Aorta (tissue), 5 donors: ENCODE measurements at regions not wholly inside any gene's neighbourhood (a gene's known extent, or its start where the extent isn't known, plus 50 kb on each side); places are given as distances from the start of the nearest gene placed in this dataset.

Experiments
- ATAC-seq: fragments of 200-7000 bp; cut with Tn5 transposase; one replicate; pipeline ENCODE4 v1.9.1; 2022; ENCODE audit warnings: moderate library complexity; ENCODE audit not compliant: low FRiP score
- DNase-seq, 2 donors: peaks; one replicate each; pipeline ENCODE4 v3.0.0-alpha.2; 2020
- H3K27ac ChIP-seq, 2 donors: one replicate each; pipeline ENCODE4 v1.5.1; 2013; ENCODE audit warnings: low read length in 2 of 2, mild to moderate bottlenecking in 2 of 2, moderate library complexity in 2 of 2, control low read depth in 1 of 2, inconsistent platforms in 1 of 2, low read depth in 1 of 2
- H3K27me3 ChIP-seq, 2 donors: one replicate each; pipeline ENCODE4 v1.6.1; 2013; ENCODE audit warnings: control low read depth in 1 of 2, low read length in 1 of 2, mild to moderate bottlenecking in 1 of 2, moderate library complexity in 1 of 2; ENCODE audit not compliant: insufficient read depth in 2 of 2, control insufficient read depth in 1 of 2
- H3K36me3 ChIP-seq, 2 donors: one replicate each; pipeline ENCODE4 v1.6.1; 2013; ENCODE audit warnings: control low read depth in 1 of 2, low read length in 1 of 2, mild to moderate bottlenecking in 1 of 2; ENCODE audit not compliant: insufficient read depth in 2 of 2, control insufficient read depth in 1 of 2
- H3K4me1 ChIP-seq, 2 donors: one replicate each; pipeline ENCODE4 v1.6.1; 2013; ENCODE audit warnings: low read length in 2 of 2, control low read depth in 1 of 2, mild to moderate bottlenecking in 1 of 2, moderate library complexity in 1 of 2; ENCODE audit not compliant: insufficient read depth in 2 of 2, control insufficient read depth in 1 of 2
- H3K4me3 ChIP-seq, 2 donors: one replicate each; pipeline ENCODE4 v1.5.1; 2013; ENCODE audit warnings: low read length in 2 of 2, control low read depth in 1 of 2, mild to moderate bottlenecking in 1 of 2
- H3K9me3 ChIP-seq: one replicate; pipeline ENCODE4 v1.6.1; 2013; ENCODE audit warnings: mild to moderate bottlenecking, low read length; ENCODE audit not compliant: control insufficient read depth
- WGBS, 2 donors: extraction: QIAGEN DNeasy Blood & Tissue Kit; methylation state at CpG; one replicate each; pipeline ENCODE4 v1.1.7; 2013; 5-methylcytosine and 5-hydroxymethylcytosine counted together
- intact Hi-C, 2 donors: fragments of 100-400 bp; cut with DNase I; formaldehyde crosslinking; loops; one replicate each; pipeline versions ENCODE4 v1.14.2 to v1.15.0; 2022
- donor health status: healthy with polysubstance abuse.
- donor health status: Bipolar disorder and iron deficiency.
- donor health status: DM: no; HTN: no; CAD: no.
- donor health status: DM: no; HTN: no; CAD: no.
- donor health status: DM: yes; HTN: yes; CAD: no.

DNA sequence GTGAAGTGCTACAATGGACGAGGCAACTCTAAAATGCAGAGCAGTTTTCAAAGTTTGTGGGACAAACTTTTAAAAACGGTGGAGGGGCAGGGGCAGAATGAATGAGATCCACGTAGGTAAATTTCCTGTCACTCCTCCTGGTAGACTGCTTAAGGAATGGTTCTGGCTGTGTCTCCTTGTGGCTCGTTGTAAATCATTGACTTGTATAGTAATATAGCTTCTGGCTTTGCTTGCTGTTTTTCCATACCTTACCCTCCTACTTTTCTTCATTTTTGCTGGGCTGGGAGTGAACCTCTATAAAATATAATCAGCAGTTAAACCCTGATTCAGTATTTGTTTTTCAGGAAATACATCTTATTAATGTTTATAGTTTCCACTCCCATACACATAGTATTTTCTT lies 235.7 kb downstream of the TUSC1 start:
- ATAC-seq, result no peak
- WGBS, 2 donors, result 5 to 8% methylated on average over 4 of the region's 4 CpGs

DNA sequence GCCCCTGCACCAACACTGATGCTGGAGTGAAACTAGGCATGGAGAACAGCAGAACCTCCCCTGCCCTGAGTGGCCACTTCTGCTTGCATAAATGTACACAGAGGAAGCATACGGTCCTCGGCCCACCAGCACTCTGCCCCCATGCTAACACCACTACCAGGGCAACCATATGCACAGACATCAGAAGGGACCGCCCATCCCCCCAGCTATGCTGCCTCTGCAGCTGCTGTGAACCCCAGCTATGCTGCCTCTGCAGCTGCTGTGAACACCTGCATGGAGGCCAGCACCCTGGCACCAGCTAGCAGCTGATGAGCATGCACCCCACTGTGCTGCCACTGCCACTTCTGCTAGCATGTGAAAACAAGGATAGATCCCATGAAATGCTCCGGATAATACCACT lies 250.3 kb downstream of the TUSC1 start:
- peak; percentile 54 for ATAC-seq

More for the DNA sequence above, 235.7 kb downstream of the TUSC1 start:
- no peak for DNase-seq
- no peaks in the 10 kb centered on the region for H3K27me3 ChIP-seq
- intact Hi-C loops, result no loop called here
- no peaks in the 10 kb centered on the region for H3K36me3 ChIP-seq
- H3K27ac ChIP-seq, result no peak overlapping the region
- no peaks in the 10 kb centered on the region for H3K4me1 ChIP-seq
- no peaks in the 10 kb centered on the region for H3K9me3 ChIP-seq
- no peak overlapping the region for H3K4me3 ChIP-seq

DNA sequence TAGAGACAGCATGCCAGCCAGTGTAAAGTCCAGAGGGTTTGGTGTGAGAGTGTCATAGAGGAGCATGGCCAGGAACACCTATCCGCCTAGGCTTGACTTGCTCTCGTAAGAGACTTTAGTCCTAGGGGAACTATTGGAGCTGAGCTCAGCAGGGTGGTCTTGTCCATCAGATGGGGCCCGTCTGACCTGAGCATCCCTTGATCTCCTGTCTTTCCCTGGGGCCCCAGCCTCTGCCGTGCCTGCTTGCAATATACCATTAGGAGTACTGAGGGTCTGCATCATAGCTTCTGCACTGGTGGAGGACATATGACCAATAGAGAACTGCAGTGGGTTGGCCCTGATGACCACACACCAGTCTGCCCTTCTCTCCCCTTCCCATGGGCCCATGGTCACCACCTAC lies 251.0 kb downstream of the TUSC1 start:
- intact Hi-C loops, result no loop called here
- H3K36me3 ChIP-seq, result no peaks in the 10 kb centered on the region
- DNase-seq (no peak), ATAC-seq (no peak)
- no peaks in the 10 kb centered on the region for H3K9me3 ChIP-seq
- H3K4me1 ChIP-seq, result no peaks in the 10 kb centered on the region
- no peaks in the 10 kb centered on the region for H3K27me3 ChIP-seq
- 63 to 83% methylated on average over 4 of the region's 4 CpGs for WGBS, 2 donors
- H3K27ac ChIP-seq, result no peak overlapping the region
- no peak overlapping the region for H3K4me3 ChIP-seq

More for the DNA sequence above, 250.3 kb downstream of the TUSC1 start:
- 74 to 81% methylated on average over 4 of the region's 4 CpGs for WGBS, 2 donors
- Histone ChIP-seq H3K27me3 (no peaks in the 10 kb centered on the region), H3K36me3 (no peaks in the 10 kb centered on the region), H3K4me3 (no peak overlapping the region), H3K4me1 (no peaks in the 10 kb centered on the region), H3K27ac (no peak overlapping the region), H3K9me3 (no peaks in the 10 kb centered on the region)
- peak in 1 of 2 donors; percentile 30 for DNase-seq
- intact Hi-C loops, result no loop called here

DNA sequence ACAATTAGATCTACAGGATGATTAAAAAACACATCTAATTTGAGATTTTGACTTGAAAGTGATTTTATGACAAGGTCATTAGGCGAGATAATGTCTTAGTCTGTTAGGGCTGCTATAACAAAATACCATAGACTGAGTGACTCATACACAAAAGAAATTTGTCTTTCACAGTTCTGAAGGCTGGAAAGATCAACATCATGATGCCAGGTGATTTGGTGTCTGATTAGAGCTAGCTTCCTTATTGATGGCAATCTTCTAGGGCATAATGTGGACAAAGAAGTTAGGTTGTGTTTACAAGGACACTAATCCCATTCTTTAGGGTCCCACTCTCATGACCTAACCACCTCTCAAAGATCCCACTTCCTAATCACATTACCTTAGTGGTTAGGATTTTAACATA lies 256.7 kb downstream of the TUSC1 start:
- DNase-seq (no peak), ATAC-seq (no peak)
- H3K27me3 ChIP-seq, result no peaks in the 10 kb centered on the region
- no peak overlapping the region for H3K27ac ChIP-seq
- WGBS, 2 donors, result 83 to 86% methylated on average over 1 of the region's 1 CpG
- H3K4me1 ChIP-seq, result no peaks in the 10 kb centered on the region
- no peaks in the 10 kb centered on the region for H3K36me3 ChIP-seq
- no peaks in the 10 kb centered on the region for H3K9me3 ChIP-seq
- intact Hi-C loops, result no loop called here
- H3K4me3 ChIP-seq, result no peak overlapping the region

DNA sequence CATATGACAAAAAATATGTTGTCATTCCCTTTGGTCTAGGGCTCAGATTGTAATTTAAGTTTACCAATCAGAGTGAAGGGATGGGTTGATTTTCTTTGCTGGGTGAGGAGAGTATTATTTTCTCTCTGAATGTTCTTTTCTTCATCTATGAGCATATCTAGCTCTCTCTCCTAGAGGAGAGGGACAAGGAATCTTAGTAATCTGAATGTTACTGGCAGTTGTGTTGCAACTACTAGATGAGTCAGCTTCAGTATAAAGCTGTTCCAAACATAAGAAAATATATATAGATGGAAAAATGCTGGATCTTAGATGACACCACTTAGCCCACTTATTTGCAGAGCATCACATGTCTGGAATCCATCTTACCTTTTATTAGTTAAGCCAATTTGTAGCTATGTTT lies 259.3 kb downstream of the TUSC1 start:
- intact Hi-C loops, result no loop called here
- ATAC-seq (no peak), DNase-seq (no peak)
- Histone ChIP-seq H3K27me3 (no peaks in the 10 kb centered on the region), H3K36me3 (no peaks in the 10 kb centered on the region), H3K4me3 (no peak overlapping the region), H3K9me3 (no peaks in the 10 kb centered on the region), H3K4me1 (no peaks in the 10 kb centered on the region), H3K27ac (no peak overlapping the region)

DNA sequence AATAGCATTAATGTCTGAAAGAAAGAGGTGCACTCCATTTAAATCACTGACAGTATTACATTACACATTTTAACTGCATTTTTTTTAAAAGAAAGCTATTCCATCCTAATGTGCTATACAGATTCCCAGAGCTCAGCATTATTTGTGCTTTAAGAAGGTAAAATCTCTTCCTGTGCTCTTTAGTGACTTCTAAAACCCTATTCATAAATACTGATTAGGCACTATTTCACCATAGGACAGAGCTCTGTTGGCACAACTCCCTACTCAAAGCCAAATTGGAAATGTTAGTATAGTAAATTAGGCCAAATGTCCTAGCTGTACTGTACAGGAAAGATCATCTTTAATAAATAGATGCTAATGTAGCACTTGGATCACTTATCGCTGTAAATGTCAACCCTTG lies 262.5 kb downstream of the TUSC1 start:
- Histone ChIP-seq H3K9me3 (no peaks in the 10 kb centered on the region), H3K36me3 (no peaks in the 10 kb centered on the region), H3K4me1 (no peaks in the 10 kb centered on the region), H3K27me3 (no peaks in the 10 kb centered on the region), H3K4me3 (no peak overlapping the region), H3K27ac (no peak overlapping the region)
- ATAC-seq (no peak), DNase-seq (no peak)
- intact Hi-C loops, result no loop called here
- WGBS, 2 donors, result 19 to 25% methylated on average over 1 of the region's 1 CpG

DNA sequence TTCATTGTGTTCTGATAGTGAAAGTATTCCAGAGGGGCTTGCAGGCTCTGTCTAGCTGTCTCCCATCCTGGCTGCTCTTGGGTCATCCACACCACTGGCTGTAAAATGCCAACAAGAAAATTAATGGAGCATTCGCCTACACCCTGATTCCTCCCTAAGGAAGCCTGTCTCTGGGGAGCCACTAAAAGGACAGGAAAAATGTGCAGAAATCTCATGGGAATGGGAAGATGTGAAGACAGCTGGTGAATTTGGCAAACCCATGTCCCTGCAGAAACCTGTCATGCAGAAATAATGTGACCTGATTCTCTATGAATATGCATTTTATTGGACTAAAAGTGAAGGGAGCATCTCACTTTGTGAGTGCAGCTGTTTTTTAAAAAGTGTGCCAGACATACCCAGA lies 265.6 kb downstream of the TUSC1 start:
- WGBS, 2 donors, result 71 to 85% methylated on average over 1 of the region's 1 CpG
- H3K27me3 ChIP-seq, result no peaks in the 10 kb centered on the region
- H3K4me3 ChIP-seq, result no peak overlapping the region
- H3K9me3 ChIP-seq, result no peaks in the 10 kb centered on the region
- ATAC-seq, result no peak
- H3K4me1 ChIP-seq, result no peaks in the 10 kb centered on the region
- DNase-seq, result no peak
- intact Hi-C loops, result no loop called here
- H3K27ac ChIP-seq, result no peak overlapping the region
- H3K36me3 ChIP-seq, result no peaks in the 10 kb centered on the region

DNA sequence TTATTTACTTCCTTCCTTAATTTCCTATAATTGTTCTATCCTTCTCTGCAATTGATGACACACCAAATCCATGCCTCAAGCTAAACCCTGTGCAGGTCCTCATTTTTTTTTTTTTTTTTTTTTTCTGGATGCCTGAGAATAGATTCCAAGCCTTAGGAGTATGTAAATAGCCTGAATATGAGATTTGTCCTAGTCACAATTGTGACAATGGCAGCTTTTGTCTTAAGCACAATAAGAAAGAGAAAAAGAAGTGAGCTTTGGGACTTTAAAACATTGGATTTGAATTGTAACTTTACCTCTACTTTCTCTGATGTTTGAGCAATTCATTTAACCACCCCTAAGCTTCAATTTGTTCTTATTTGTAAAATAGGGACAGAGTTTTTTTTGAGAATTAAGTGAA lies 280.5 kb downstream of the TUSC1 start:
- no peaks in the 10 kb centered on the region for H3K27me3 ChIP-seq
- DNase-seq, result no peak
- intact Hi-C loops, result no loop called here
- no peaks in the 10 kb centered on the region for H3K4me1 ChIP-seq
- H3K36me3 ChIP-seq, result no peaks in the 10 kb centered on the region
- H3K27ac ChIP-seq, result no peak overlapping the region
- no peak overlapping the region for H3K4me3 ChIP-seq
- H3K9me3 ChIP-seq, result no peaks in the 10 kb centered on the region
- ATAC-seq, result no peak

DNA sequence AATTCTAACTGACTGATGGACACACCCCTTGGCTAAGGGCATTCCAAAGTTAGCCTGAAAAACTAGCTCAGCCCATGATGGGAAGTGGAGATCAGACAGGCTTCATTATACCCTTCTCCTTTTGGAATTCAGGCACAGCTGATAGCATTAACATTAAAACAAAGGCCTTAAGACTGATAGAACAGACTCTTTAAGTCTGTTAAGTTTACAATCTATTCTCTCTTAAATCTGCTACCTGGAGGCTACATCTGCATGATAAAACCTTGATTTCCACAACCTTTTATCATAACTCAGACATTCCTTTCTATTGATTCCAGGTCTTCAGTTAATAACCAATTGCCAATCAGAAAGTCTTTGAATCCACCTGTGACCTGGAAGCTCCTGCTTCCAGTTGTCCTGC lies 281.4 kb downstream of the TUSC1 start:
- Histone ChIP-seq H3K36me3 (no peaks in the 10 kb centered on the region), H3K9me3 (no peaks in the 10 kb centered on the region), H3K4me1 (no peaks in the 10 kb centered on the region), H3K27me3 (no peaks in the 10 kb centered on the region), H3K27ac (no peak overlapping the region), H3K4me3 (no peak overlapping the region)
- no peak for DNase-seq
- no peak for ATAC-seq
- intact Hi-C loops, result no loop called here

DNA sequence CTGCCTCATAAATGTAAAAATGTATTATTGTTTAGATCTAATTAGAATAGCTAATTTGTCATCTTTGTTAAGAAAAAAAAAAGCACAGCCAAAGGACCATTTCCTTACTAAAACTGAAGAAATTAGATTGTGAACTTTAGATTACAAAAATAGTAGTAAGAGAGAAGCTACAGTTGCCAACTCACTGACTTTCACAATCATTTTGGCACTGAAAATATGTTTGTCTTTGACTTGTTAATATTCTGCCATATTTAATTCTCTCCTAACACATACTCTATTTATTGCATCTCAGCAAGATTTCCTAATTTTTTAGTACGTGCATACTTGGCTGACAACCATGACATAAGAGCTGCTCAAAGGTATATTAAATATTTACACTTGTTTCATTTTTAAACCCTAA lies 297.1 kb downstream of the TUSC1 start:
- no peak overlapping the region for H3K4me3 ChIP-seq
- no peak overlapping the region for H3K27ac ChIP-seq
- no peaks in the 10 kb centered on the region for H3K36me3 ChIP-seq
- DNase-seq, result no peak
- H3K4me1 ChIP-seq, result no peaks in the 10 kb centered on the region
- intact Hi-C loops, result no loop called here
- no peak for ATAC-seq
- WGBS, 2 donors, result 22 to 48% methylated on average over 1 of the region's 1 CpG
- H3K9me3 ChIP-seq, result no peaks in the 10 kb centered on the region
- H3K27me3 ChIP-seq, result no peaks in the 10 kb centered on the region
